ENCODE measurements at regions not wholly inside any gene's neighbourhood (a gene's known extent, or its start where the extent isn't known, plus 50 kb on each side); places are given as distances from the start of the nearest gene placed in this dataset.
A peak's percentile ranks its signal among the peaks of the same experiment; 100 is the strongest.

- H3K4me3 ChIP-seq (ENCODE audit: control insufficient read depth, low read depth, low read length): peak overlapping the region; percentile 25
- DNase-seq (ENCODE audit: low read depth): no peak
- TF ChIP-seq CTCF (conservative IDR thresholded peaks at IDR 0.05; ENCODE audit: control insufficient read depth, insufficient read depth, low read depth, low read length): no peak
Observed at GRCh38 chrX:80334583-80334982, 85.7 kb upstream of the TENT5D start.

GRCh38 chrX:80335062-80335830, 85.0 kb upstream of the TENT5D start:
- TF ChIP-seq CTCF (conservative IDR thresholded peaks at IDR 0.05; ENCODE audit: control insufficient read depth, insufficient read depth, low read depth, low read length): no peak
- peak overlapping the region; percentile 32 for H3K4me3 ChIP-seq (ENCODE audit: control insufficient read depth, low read depth, low read length)
- DNase-seq (ENCODE audit: low read depth): peak; percentile 14

DNA sequence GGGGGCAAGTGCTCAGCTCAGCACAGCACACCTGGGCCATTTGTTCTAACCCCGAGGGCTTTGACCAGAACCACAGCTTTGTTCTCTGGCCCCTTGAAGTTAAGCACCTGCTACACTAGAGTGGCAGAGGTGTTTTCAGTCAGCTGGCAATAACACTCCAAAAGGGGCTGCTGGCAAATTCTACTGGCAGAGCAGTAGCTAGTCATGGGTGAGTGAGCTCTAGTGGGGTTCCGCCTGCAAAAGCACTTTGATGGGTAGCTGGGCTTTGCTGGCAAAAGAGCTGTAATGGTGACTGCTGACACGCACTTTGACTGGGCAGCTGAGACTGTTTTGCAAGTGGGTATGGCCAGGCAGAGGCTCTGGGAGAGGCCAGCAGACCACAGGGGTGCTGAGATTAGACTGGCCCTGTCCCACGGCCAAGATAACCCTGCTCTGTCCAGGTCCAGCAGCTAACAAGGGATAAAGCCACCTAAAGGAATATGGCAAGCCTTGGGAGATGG, 65.2 kb upstream of the TENT5D start:
- H3K4me3 ChIP-seq (ENCODE audit: control insufficient read depth, low read depth, low read length): no peak overlapping the region
- DNase-seq (ENCODE audit: low read depth): no peak
- TF ChIP-seq CTCF (conservative IDR thresholded peaks at IDR 0.05; ENCODE audit: control insufficient read depth, insufficient read depth, low read depth, low read length): no peak

Measured in fibroblast of mammary gland (primary cell).